ENCODE measurements at regions not wholly inside any gene's neighbourhood (a gene's known extent, or its start where the extent isn't known, plus 50 kb on each side); places are given as distances from the start of the nearest gene placed in this dataset.
"Not testable (repeated sequence)": the region's sequence is repeated elsewhere in the genome, so short reads cannot be mapped to it uniquely, and the experiment has no call there.

DNA sequence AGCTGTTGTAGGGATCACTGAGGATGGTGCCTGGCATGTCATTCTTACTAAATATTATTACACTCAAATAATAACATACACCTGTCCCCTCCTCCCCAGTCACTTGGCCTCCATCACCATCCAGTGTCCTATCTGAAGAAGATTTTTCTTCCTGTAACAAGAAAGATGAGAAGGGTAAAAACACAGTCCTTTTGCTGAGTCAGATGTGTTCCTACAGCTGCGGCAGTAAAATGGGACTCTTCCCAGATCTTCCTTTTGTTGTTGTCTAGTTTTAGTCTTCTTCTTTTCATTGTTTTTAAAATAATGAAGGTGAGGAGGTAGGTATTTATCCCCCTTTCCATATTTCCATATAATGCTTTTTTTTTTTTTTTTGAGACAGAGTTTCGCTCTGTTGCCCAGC, 83.1 kb upstream of the RFLNA start:
- no peak overlapping the region for H3K4me3 ChIP-seq (ENCODE audit: control insufficient read depth, low read depth, low read length)
- TF ChIP-seq, protein P1, sequence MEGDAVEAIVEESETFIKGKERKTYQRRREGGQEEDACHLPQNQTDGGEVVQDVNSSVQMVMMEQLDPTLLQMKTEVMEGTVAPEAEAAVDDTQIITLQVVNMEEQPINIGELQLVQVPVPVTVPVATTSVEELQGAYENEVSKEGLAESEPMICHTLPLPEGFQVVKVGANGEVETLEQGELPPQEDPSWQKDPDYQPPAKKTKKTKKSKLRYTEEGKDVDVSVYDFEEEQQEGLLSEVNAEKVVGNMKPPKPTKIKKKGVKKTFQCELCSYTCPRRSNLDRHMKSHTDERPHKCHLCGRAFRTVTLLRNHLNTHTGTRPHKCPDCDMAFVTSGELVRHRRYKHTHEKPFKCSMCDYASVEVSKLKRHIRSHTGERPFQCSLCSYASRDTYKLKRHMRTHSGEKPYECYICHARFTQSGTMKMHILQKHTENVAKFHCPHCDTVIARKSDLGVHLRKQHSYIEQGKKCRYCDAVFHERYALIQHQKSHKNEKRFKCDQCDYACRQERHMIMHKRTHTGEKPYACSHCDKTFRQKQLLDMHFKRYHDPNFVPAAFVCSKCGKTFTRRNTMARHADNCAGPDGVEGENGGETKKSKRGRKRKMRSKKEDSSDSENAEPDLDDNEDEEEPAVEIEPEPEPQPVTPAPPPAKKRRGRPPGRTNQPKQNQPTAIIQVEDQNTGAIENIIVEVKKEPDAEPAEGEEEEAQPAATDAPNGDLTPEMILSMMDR (conservative IDR thresholded peaks at IDR 0.05; ENCODE audit: control insufficient read depth, insufficient read depth, low read depth, low read length), result no peak
- no peak for DNase-seq (ENCODE audit: low read depth)

DNA sequence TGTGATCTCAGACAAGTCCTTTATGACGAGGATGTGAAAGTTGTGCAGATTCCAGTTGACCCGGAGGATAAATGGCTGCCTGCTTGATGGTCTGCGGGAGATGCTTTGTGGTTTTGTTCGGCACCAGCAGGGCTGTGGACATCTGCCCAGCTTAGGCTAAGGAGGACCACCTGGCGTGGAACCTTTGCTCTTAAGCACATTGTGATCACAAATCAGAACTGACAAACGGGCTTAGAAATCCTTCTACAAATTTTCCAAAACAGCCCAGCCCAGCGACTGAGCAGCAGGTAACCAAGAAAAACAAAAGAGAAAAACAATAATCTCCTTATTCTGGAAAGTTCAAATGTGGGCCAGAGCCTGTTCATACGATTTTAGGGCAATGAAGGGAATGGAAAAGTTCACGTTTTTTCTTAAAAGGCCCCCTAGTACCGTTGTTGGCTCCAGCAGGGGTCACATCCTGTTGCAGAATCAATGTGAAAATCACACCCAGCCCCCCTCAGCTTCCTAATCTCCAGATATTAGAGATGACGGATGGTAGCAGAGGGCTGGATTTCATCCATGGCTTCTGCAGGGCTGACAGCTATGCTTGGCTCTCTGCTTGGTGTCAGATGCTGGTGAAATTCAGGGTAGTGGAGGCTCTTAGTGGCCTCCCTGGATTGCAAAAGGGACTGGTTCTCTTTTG, 81.1 kb upstream of the RFLNA start:
- peak; percentile 2 for DNase-seq (ENCODE audit: low read depth)
- TF ChIP-seq, protein P1 (conservative IDR thresholded peaks at IDR 0.05; ENCODE audit: control insufficient read depth, insufficient read depth, low read depth, low read length), result no peak
- H3K4me3 ChIP-seq (ENCODE audit: control insufficient read depth, low read depth, low read length), result no peak overlapping the region

DNA sequence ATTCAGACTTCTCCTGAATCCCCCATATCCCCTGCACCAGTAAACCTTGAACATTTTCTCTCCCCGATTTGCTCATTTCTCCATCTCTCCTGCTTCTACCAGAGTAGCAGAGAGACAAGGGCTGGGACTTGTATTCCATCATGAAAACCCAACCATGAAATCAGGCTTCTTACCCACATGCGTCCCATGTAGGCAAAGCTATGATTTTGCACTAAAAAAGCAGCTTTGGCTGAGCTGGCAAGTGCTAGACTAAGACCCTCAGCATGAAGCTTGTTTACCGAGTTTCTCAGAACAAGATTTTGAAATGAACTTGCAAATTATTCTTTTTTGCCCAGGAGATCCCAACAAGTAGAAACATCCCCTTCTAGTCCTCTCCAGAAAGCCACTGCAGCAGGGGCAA, 80.3 kb upstream of the RFLNA start:
- no peak overlapping the region for H3K4me3 ChIP-seq (ENCODE audit: control insufficient read depth, low read depth, low read length)
- TF ChIP-seq, protein P1 (conservative IDR thresholded peaks at IDR 0.05; ENCODE audit: control insufficient read depth, insufficient read depth, low read depth, low read length), result no peak

DNA sequence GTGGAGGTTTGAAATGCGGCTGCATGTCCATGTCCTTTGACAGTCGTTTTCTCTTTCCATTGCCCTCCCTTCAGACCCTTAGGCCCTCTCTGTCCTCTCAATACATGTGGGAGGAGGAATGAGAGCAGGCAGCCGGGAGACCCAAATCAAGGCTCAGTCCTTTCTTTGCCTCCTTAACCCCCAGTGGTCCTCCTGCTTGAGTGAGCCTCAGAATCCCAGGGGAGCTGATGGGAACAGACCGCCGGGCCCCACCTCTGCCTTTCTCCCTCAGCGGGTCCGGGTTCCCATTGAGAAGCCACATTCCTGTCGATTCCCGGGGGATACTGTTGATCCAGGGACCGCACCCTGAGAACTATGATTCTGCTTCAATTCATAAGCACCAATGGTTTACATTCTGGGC, 77.9 kb upstream of the RFLNA start:
- TF ChIP-seq, protein P1 (conservative IDR thresholded peaks at IDR 0.05; ENCODE audit: control insufficient read depth, insufficient read depth, low read depth, low read length), result no peak
- no peak for DNase-seq (ENCODE audit: low read depth)

More for the DNA sequence above, 80.3 kb upstream of the RFLNA start:
- no peak for DNase-seq (ENCODE audit: low read depth)

DNA sequence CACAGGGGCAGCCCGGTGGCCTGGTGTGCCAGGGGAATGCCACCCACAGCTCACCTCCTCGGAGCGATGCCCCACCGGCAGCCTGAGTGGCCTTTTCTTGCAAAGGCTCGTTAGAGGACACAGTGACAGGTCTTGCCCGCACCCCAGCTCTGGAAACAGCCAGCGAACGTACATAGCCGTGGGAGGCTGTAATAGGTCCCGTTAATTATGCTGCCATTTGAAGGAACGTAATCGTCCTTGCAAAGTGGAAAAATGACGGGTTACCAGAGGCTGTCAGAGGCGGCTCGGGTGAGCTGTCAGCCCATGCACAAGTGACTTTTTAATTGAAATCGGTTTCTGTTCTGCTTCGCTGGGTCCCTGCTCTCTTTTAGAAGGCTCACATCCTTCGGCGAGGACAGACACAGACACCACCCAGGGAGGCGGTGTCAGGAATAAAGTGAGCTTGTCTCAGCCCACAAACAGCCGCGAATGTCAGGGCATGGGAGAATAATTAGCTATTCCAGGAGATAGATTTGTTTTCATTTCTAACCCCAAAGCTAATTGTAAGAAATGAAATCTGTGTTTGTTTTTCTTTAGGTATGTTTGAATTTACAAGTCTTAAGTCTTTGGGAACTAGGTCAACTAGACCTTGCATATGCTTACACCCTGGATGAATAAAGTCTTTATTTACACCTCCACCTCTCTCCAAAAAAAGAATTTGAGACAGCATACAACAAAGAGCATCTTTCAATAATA, 77.2 kb upstream of the RFLNA start:
- TF ChIP-seq, protein P1 (conservative IDR thresholded peaks at IDR 0.05; ENCODE audit: control insufficient read depth, insufficient read depth, low read depth, low read length), result no peak
- no peak for DNase-seq (ENCODE audit: low read depth)
- H3K4me3 ChIP-seq (ENCODE audit: control insufficient read depth, low read depth, low read length), result no peak overlapping the region

More for the DNA sequence above, 77.9 kb upstream of the RFLNA start:
- no peak overlapping the region for H3K4me3 ChIP-seq (ENCODE audit: control insufficient read depth, low read depth, low read length)

DNA sequence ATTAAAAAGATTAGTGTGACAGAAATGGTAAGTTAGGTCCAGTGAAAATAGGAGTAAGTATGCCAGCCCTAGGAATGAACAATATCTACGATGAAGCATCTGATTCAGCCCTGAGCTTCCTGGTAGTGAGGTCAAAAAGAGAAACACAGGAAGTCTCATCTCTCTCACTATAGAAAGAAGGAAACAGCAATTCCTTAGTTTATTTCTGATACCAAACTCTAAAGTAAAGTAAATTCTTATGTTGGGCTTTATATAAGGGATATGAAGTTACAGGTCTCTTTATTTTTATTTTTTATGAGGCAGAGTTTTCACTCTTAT, 76.7 kb upstream of the RFLNA start:
- no peak overlapping the region for H3K4me3 ChIP-seq (ENCODE audit: control insufficient read depth, low read depth, low read length)
- TF ChIP-seq, protein P1 (conservative IDR thresholded peaks at IDR 0.05; ENCODE audit: control insufficient read depth, insufficient read depth, low read depth, low read length), result no peak
- DNase-seq (ENCODE audit: low read depth), result no peak

DNA sequence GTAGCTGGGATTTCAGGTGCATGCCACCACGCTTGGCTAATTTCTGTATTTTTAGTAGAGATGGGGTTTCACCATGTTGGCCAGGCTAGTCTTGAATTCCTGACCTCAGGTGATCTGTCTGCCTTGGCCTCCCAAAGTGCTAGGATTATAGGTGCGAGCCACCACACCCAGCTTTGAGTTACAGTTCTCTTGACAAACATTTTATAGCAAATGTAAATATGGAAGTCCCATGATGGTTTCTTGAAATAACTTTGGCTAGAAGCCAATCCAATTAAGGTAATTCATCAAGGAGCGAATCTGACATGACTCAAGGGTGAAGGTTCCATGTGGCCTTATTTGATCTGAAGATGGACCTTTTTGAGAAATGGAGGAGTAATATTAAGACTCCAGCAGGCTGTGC, 76.2 kb upstream of the RFLNA start:
- not testable (repeated sequence) for DNase-seq (ENCODE audit: low read depth); H3K4me3 ChIP-seq (ENCODE audit: control insufficient read depth, low read depth, low read length)
